H9 (cell line): ENCODE measurements at regions not wholly inside any gene's neighbourhood (a gene's known extent, or its start where the extent isn't known, plus 50 kb on each side); places are given as distances from the start of the nearest gene placed in this dataset.
A peak's percentile ranks its signal among the peaks of the same experiment; 100 is the strongest.

Source experiments
- DNase-seq: peaks from one replicate; pipeline ENCODE4 v3.0.0-alpha.2; 2017
- H2AFZ ChIP-seq: one replicate; pipeline ENCODE4 v1.6.1; 2013; ENCODE audit warnings: mild to moderate bottlenecking, low read length, control low read depth, moderate library complexity
- H2AK5ac ChIP-seq: 2 replicates; pipeline ENCODE4 v1.6.1; 2013; ENCODE audit warnings: low read length, control low read depth, mixed read lengths; ENCODE audit not compliant: insufficient read length
- H2BK120ac ChIP-seq: one replicate; pipeline ENCODE4 v1.6.1; 2013; ENCODE audit warnings: low read depth, mild to moderate bottlenecking, low read length, control low read depth, inconsistent platforms; ENCODE audit not compliant: poor library complexity, severe bottlenecking
- H2BK12ac ChIP-seq: 2 replicates; pipeline ENCODE4 v1.6.1; 2013; ENCODE audit warnings: low read length, control low read depth, mixed read lengths, low read depth; ENCODE audit not compliant: insufficient read length
- H2BK15ac ChIP-seq: 2 replicates; pipeline ENCODE4 v1.6.1; 2013; ENCODE audit warnings: low read depth, low read length, control low read depth
- H2BK20ac ChIP-seq: one replicate; pipeline ENCODE4 v1.6.1; 2013; ENCODE audit warnings: low read depth, mild to moderate bottlenecking, low read length, control low read depth, inconsistent platforms; ENCODE audit not compliant: poor library complexity, severe bottlenecking
- H2BK5ac ChIP-seq: 2 replicates; pipeline ENCODE4 v1.6.1; 2013; ENCODE audit warnings: low read length, control low read depth, mixed read lengths; ENCODE audit not compliant: insufficient read length
- H3K14ac ChIP-seq: 2 replicates; pipeline ENCODE4 v1.6.1; 2013; ENCODE audit warnings: low read length, control low read depth; ENCODE audit not compliant: insufficient read depth
- H3K18ac ChIP-seq: 2 replicates; pipeline ENCODE4 v1.6.1; 2013; ENCODE audit warnings: low read depth, mild to moderate bottlenecking, mixed read lengths, low read length, control low read depth; ENCODE audit not compliant: insufficient read length
- H3K23ac ChIP-seq: 2 replicates; pipeline ENCODE4 v1.6.1; 2013; ENCODE audit warnings: low read length, control low read depth, mixed read lengths, low read depth; ENCODE audit not compliant: insufficient read length
- H3K23me2 ChIP-seq: 2 replicates; pipeline ENCODE4 v1.6.1; 2013; ENCODE audit warnings: low read depth, mild to moderate bottlenecking, mixed read lengths, low read length, control low read depth; ENCODE audit not compliant: insufficient read length, poor library complexity, severe bottlenecking
- H3K27ac ChIP-seq: 2 replicates; pipeline ENCODE4 v1.5.1; 2013; ENCODE audit warnings: low read length, control low read depth, mixed read lengths, low read depth; ENCODE audit not compliant: insufficient read length
- H3K27me3 ChIP-seq: 2 replicates; pipeline ENCODE4 v1.6.1; 2013; ENCODE audit warnings: low read length, control low read depth, inconsistent platforms; ENCODE audit not compliant: insufficient read depth
- H3K4ac ChIP-seq: 2 replicates; pipeline ENCODE4 v1.6.1; 2013; ENCODE audit warnings: low read depth, mild to moderate bottlenecking, control low read depth, inconsistent platforms, low read length, moderate library complexity
- H3K4me1 ChIP-seq: 2 replicates; pipeline ENCODE4 v1.6.1; 2013; ENCODE audit warnings: low read length, control low read depth, inconsistent platforms; ENCODE audit not compliant: insufficient read depth
- H3K4me2 ChIP-seq: 2 replicates; pipeline ENCODE4 v1.6.1; 2013; ENCODE audit warnings: low read length, control low read depth, mixed read lengths; ENCODE audit not compliant: insufficient read length, insufficient read depth
- H3K56ac ChIP-seq: 2 replicates; pipeline ENCODE4 v1.6.1; 2013; ENCODE audit warnings: low read depth, mild to moderate bottlenecking, mixed read lengths, low read length, control low read depth; ENCODE audit not compliant: insufficient read length
- H3K79me1 ChIP-seq: 2 replicates; pipeline ENCODE4 v1.6.1; 2013; ENCODE audit warnings: low read depth, mild to moderate bottlenecking, moderate library complexity, low read length, control low read depth, inconsistent platforms; ENCODE audit not compliant: insufficient read depth, poor library complexity, severe bottlenecking
- H3K79me2 ChIP-seq: 2 replicates; pipeline ENCODE4 v1.6.1; 2013; ENCODE audit warnings: low read length, control low read depth, inconsistent platforms; ENCODE audit not compliant: insufficient read depth
- H3K9ac ChIP-seq: 2 replicates; pipeline ENCODE4 v1.6.1; 2013; ENCODE audit warnings: low read length, control low read depth, mixed read lengths; ENCODE audit not compliant: insufficient read length; ENCODE audit errors: extremely low read depth
- H3K9me3 ChIP-seq: one replicate; pipeline ENCODE4 v1.6.1; 2013; ENCODE audit warnings: low read depth, low read length, inconsistent platforms; ENCODE audit not compliant: control insufficient read depth
- H3T11ph ChIP-seq: one replicate; pipeline ENCODE4 v1.6.1; 2013; ENCODE audit warnings: mild to moderate bottlenecking, low read length, control low read depth, inconsistent platforms
- H4K20me1 ChIP-seq: one replicate; pipeline ENCODE4 v1.6.1; 2013; ENCODE audit not compliant: control insufficient read depth, insufficient read length, insufficient read depth
- H4K5ac ChIP-seq: 2 replicates; pipeline ENCODE4 v1.6.1; 2013; ENCODE audit warnings: low read depth, mild to moderate bottlenecking, mixed read lengths, low read length, control low read depth; ENCODE audit not compliant: insufficient read length
- H4K8ac ChIP-seq: replicated peaks from 2 replicates; pipeline ENCODE4 v1.6.1; 2013; ENCODE audit warnings: low read length, control low read depth, mixed read lengths, low read depth; ENCODE audit not compliant: insufficient read length
- H4K91ac ChIP-seq: 2 replicates; pipeline ENCODE4 v1.6.1; 2013; ENCODE audit warnings: low read depth, mild to moderate bottlenecking, moderate library complexity, mixed read lengths, low read length, control low read depth; ENCODE audit not compliant: insufficient read length
- H3K27ac Mint-ChIP-seq, 3 experiments: 2 replicates in 2 of 3; 3 replicates in 1 of 3; pipeline ENCODE4 v1.8.0; 2020 to 2021; ENCODE audit warnings: mixed read lengths in 3 of 3, mild to moderate bottlenecking in 1 of 3, moderate library complexity in 1 of 3
- H3K27me3 Mint-ChIP-seq: 2 replicates; pipeline ENCODE4 v1.8.0; 2021; ENCODE audit warnings: low read depth, mild to moderate bottlenecking, moderate library complexity, mixed read lengths
- H3K36me3 Mint-ChIP-seq, 3 experiments: 2 replicates in 2 of 3; 3 replicates in 1 of 3; pipeline ENCODE4 v1.8.0; 2020 to 2021; ENCODE audit warnings: low read depth in 3 of 3, mixed read lengths in 3 of 3; ENCODE audit not compliant: insufficient read depth in 1 of 3
- H3K4me1 Mint-ChIP-seq, 2 experiments: 2 replicates each; pipeline ENCODE4 v1.8.0; 2020; ENCODE audit warnings: mixed read lengths in 2 of 2
- H3K4me3 Mint-ChIP-seq, 2 experiments: 2 replicates in 1 of 2; 3 replicates in 1 of 2; pipeline ENCODE4 v1.8.0; 2020 to 2021; ENCODE audit warnings: mild to moderate bottlenecking in 2 of 2, mixed read lengths in 2 of 2, moderate library complexity in 1 of 2
- H3K9me3 Mint-ChIP-seq, 2 experiments: 2 replicates in 1 of 2; 3 replicates in 1 of 2; pipeline ENCODE4 v1.8.0; 2020; ENCODE audit warnings: mild to moderate bottlenecking in 2 of 2, mixed read lengths in 2 of 2, moderate library complexity in 1 of 2
- WGBS: extraction: QIAGEN DNeasy Blood & Tissue Kit; methylation state at CpG from one replicate; pipeline ENCODE4 v1.1.7; 2013; ENCODE audit warnings: missing lambda C conversion rate, low lambda C conversion rate, mixed read lengths; ENCODE audit not compliant: insufficient read length; ENCODE audit errors: extremely low coverage; 5-methylcytosine and 5-hydroxymethylcytosine counted together
- TF ChIP-seq, protein P1 (sequence below): fragments of 200-600 bp; sonication (generic); conservative IDR thresholded peaks from 3 replicates; pipeline ENCODE4 v1.8.0; 2021; ENCODE audit warnings: antibody characterized with exemption, mild to moderate bottlenecking

DNA sequence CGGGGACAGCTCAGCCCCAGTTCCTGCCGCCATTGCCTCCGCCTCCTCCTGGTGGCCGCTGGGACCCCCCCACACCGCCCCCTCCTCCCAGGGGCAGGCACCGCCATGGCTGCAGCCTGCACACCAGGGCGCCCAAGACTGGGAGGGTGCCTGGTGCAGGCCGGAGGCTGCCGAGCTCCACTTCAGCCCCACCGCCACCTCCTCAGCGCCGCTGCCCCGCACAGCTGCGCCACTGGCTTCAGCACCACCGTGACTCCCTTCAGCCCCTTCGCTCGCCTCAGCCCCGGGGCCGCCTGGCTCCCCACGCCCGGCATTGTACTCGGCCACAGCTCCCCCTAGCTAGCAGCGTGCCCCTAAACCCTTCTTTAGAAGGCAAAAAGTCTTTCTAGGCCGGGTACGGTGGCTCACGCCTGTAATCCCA lies 131.1 kb downstream of the CRYBB2 start:
- no peak overlapping the region for H3K27ac ChIP-seq
- no peaks in the 10 kb centered on the region for H3K27me3 ChIP-seq
- H4K20me1 ChIP-seq: peaks cover 2% of the 10 kb centered on the region
- peak; percentile 52 for DNase-seq
- peaks cover 30 to 61% (median 59%) of the 10 kb centered on the region in 3 experiments for H3K36me3 Mint-ChIP-seq
- no peak overlapping the region for H4K8ac ChIP-seq
- no peak overlapping the region for H3K4me3 Mint-ChIP-seq
- peaks cover 13 to 15% of the 10 kb centered on the region in 2 experiments for H3K9me3 Mint-ChIP-seq
- no peaks in the 10 kb centered on the region for H3K79me2 ChIP-seq
- no peaks in the 10 kb centered on the region for H3K23me2 ChIP-seq
- no peak overlapping the region for H2BK120ac ChIP-seq
- no peak overlapping the region for H2BK12ac ChIP-seq
- no peak overlapping the region for H3K4me2 ChIP-seq
- no peak overlapping the region for H3K4ac ChIP-seq
- no peak overlapping the region for H3K56ac ChIP-seq
- no peak overlapping the region for H3K9ac ChIP-seq
- H4K5ac ChIP-seq: no peak overlapping the region
- no peak overlapping the region for H2BK15ac ChIP-seq
- no peaks in the 10 kb centered on the region for H3K4me1 ChIP-seq
- H3K27ac Mint-ChIP-seq: no peak overlapping the region
- H3T11ph ChIP-seq: no peak overlapping the region
- no peak overlapping the region for H3K14ac ChIP-seq
- H3K23ac ChIP-seq: no peak overlapping the region
- no peak overlapping the region for H2BK5ac ChIP-seq
- WGBS: no CpG with 5 or more reads among the region's 26 CpGs
- no peak overlapping the region for H2BK20ac ChIP-seq
- no peak overlapping the region for H3K18ac ChIP-seq
- no peaks in the 10 kb centered on the region for H3K4me1 Mint-ChIP-seq
- no peaks in the 10 kb centered on the region for H3K79me1 ChIP-seq
- no peak overlapping the region for H2AK5ac ChIP-seq
- no peaks in the 10 kb centered on the region for H3K27me3 Mint-ChIP-seq
- TF ChIP-seq, protein P1, sequence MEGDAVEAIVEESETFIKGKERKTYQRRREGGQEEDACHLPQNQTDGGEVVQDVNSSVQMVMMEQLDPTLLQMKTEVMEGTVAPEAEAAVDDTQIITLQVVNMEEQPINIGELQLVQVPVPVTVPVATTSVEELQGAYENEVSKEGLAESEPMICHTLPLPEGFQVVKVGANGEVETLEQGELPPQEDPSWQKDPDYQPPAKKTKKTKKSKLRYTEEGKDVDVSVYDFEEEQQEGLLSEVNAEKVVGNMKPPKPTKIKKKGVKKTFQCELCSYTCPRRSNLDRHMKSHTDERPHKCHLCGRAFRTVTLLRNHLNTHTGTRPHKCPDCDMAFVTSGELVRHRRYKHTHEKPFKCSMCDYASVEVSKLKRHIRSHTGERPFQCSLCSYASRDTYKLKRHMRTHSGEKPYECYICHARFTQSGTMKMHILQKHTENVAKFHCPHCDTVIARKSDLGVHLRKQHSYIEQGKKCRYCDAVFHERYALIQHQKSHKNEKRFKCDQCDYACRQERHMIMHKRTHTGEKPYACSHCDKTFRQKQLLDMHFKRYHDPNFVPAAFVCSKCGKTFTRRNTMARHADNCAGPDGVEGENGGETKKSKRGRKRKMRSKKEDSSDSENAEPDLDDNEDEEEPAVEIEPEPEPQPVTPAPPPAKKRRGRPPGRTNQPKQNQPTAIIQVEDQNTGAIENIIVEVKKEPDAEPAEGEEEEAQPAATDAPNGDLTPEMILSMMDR: no peak; the same call in 2 of the 3 replicates
- no peak overlapping the region for H2AFZ ChIP-seq
- H4K91ac ChIP-seq: no peak overlapping the region
- H3K9me3 ChIP-seq: peaks cover 8% of the 10 kb centered on the region
